GM19467 (cell line): ENCODE measurements at regions not wholly inside any gene's neighbourhood (a gene's known extent, or its start where the extent isn't known, plus 50 kb on each side); places are given as distances from the start of the nearest gene placed in this dataset.

Source experiments
- ATAC-seq: cut with Tn5 transposase; IDR thresholded peaks from one replicate; pipeline ENCODE4 v1.9.1; 2021; ENCODE audit warnings: mild to moderate bottlenecking, moderate library complexity; ENCODE audit not compliant: unreplicated experiment

DNA sequence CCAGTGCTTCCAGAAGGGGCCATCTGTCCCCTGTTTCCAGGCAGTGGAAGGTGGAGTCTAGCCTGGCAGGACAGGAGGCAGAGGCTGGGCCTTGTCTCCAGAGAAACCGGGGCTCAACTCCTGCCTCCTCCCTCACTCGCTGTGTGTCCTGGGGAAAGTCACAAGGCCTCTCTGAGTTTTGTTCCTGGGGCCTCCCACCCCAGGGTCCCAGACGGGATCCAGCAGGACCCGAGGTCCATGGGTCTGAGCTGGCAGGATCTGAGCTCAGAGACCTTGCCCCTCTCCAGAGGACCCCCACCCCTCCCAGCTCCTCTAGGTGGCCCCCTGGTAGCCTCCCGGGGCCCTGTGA, 72.2 kb upstream of the TAF1B start:
- no peak for ATAC-seq

DNA sequence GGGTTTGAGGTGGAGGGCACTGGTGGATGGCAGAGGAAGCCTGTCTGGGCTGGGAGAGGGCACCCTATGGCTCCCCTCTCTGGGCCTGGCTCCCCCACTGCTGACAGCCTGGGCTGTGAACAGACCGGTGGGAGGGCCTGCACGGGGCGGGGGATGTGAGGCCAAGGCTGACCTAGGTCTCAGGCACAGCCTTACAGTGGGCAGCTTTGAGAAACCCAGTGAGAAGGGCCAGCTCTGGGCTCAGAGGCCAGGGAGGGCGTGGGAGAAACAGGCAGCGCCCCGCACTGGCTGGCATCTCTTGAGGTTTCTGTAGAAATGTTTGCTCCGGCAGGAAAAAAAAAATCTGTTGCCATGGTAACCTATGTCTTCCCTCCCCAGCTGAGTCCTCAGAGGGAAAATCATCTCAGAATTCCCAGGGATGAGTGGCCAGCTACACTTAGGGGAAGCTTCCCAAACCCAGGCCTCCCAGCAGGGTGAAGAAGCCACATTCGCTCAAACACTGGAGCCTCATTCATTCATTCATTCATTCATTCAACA, 71.7 kb upstream of the TAF1B start:
- ATAC-seq: no peak

DNA sequence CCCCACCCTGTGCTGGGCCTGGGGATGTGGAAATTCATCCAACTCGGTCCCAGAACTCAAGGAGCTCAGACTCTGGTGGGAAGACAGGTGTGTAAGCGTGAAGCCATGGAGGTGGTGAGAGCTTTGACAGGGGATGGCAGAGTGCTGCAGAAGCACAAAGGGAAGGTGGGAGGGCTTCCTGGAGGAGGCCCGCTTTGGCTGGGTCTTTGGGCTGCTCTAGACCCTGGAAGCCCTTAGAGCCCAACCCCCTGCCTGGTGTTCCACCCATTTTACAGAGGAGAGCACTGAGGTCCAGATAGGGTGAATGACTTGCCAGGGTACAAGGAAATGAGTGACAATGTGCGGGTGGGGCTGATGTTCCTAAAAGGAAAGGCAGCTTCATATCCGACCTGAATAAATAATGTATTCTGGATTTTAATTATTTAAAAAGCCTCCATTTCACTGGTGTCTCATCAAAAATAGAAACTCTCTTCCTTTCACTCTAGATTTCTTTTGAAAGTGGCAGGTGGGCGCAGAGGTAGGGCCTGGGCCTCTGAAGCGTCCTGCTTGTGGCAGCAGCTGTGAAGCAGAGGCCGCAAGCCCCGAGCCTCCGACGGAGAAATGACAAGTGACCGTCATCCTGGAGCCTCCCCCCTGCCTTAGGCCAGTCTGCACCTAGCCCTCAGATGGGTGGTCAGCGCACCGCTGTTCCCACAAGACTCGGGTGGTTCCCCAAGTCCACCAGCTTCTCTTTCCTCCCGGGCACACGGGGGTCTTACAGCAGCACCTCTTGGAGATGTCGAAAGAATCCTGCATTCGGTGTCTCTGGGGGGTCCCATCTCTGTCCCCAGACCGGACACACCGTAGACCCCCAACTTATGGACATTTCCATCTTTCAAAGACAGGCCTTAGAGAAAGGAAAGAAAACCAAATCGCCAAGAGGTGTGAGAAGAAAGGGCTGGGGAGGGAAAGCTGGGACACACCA, 71.0 kb upstream of the TAF1B start:
- no peak for ATAC-seq

DNA sequence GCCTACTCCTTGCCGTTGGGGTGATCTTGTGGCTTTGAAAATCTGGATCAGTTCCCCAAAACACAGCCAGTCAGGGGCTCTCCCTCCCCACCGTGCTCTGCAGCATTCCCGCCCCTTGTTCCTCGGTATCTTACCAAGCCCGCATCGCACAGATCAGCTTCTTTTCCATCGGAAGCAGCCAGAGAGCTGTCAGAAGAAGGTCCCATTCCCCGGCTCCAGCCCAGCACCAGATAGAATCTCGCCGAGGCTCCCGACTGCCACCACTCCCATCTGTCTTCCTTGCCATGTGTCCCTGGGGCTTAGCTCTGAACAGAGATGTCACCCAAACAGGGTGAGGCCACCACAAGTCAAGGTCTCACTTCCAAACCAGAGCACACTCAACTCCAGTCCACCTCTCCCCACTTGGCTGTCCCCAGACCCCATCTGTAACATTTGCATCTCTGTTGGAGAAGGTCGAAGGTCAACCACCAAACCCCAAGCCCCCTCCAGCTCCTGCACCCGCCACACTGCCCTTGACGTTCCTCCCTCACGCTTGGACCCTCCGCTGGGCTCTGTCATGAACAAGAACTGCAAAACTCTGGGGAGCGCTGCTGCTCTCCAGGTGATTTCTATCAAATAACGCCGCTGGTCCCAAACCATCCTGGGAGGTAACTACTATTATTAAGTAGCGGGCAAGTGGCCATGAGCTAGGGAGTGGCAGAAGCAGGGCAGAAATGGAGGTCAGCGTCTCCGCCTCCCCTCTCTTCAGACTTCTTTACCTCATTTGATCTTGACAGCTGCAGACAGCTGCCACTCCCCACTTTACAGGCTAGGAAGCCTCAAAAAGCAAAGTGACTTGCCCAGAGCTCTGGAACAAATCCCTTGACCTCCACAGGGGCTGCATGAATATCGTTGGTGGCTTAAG, 70.0 kb upstream of the TAF1B start:
- no peak for ATAC-seq

DNA sequence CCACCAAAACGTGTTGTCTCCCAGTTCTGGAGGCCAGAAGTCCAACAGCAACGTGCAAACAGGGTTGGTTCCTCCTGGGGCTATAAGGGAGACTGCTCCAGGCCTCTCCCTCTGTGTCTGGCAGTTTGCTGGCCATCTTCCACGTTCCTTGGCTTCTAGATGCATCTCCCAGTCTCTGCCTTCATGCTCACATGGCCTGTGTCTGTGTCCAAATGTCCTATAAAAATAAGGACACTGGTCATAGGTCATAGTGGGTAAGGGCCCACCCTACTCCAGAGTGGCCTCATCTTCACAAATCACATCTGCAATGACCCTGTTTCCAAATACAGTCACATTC, 69.4 kb upstream of the TAF1B start:
- ATAC-seq: no peak

DNA sequence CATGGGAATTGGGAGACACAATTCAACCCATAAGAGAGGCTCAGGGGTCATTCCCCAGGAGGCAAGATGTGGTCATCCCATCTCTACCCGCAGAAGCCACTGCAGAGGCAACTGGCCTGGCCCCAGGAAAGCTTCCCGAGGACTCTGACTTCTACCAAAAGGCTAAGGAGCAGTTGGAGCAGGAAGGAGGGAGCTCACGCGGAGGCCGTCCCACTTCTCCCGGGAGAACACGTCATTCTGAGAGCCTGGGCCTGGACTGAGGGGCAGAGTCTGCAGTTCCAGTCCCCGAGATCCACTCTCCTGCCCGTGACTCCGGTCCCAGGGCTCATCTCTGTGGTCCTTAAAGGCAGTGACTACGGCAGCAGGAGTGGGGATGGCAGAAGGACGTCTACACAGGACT, 69.0 kb upstream of the TAF1B start:
- ATAC-seq: no peak

DNA sequence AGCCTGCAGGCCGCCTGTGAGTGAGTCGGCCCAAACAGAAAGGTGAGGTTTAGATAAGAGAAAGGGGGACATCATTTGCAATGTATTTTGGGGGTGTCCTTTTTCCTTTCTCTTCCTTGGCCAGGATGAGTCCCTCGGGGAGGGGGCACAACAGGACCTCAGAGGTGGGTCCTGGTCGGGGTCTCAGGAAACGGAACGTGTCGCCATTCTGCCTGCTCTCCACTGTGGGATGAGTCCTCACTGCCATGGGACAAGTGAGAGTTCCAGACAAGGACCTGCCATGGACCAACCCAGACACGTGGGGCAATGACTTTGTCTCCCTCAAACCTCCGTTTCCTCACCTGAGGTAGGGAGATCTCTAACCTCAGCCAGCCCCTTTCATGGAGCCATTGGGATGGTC, 67.9 kb upstream of the TAF1B start:
- no peak for ATAC-seq

DNA sequence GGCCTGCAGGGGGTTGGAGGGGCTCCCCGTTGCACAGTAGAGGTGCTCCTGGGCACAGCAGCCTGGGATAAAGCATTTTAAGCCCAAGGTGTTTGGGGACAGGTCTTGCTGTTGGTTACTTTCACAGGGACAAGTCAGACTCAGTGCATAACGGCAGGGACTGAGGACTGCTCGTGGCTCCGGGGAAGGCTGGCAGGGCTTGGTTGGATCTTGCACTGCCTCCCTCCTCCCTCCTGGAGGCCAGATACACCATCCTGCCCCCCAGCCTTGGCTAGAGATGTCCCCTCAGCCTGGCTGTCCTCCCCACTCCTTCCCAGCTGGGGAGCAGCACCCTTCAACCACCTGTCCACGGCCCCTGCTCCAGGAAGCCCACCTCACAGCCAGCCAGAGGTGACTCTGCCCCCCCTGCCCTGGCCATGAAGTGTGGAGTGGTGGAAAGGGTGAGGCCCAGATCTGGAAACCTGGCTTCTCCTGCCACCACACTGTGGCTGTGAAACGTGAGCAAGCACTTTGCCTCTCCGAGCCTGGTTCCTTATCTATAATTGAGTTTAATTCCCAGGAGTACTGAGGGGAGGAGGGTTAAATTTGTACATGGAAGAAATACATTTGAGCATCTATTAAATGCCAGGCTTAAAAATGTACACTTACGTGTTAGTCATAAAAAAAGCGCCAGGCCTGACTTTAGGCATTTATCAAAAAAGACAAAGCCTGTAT, 67.1 kb upstream of the TAF1B start:
- ATAC-seq: no peak

DNA sequence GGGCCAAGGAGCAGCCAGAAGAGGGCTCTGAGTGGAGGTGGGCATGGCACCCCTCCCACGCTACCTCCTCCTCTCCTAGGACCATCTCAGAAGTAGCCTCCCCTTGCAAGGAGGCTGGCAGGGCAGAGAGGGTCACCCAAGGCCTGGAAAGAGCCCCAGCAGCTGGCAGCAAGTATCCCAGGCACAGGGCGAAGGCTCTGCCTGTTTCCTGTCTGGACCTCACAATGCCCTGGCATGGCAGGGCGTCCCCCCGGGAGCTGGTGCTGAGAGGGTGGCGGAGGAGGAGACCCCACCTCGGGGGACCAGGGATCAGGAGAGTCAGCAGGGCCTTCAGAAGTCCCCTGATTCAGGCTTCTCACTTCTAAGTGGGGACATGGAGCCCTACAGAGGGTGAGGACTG, 66.2 kb upstream of the TAF1B start:
- no peak for ATAC-seq

DNA sequence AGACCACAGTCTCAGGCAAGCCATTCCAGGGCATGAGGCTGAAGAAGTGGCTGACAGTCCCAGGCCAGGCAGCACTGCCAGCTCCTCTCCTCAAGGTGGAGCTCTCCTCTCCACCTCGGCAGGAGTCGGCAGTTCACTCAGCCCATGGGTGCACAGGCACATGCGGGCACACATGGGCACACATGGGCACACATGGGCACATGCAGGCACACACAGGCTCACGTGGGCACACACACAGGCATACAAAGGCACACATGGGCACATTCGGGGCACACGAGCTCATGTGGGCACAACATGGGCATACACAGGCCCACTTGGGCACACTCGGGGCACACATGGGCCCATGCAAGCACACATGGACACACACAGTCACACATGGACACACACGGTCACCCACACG, 65.3 kb upstream of the TAF1B start:
- ATAC-seq: no peak

DNA sequence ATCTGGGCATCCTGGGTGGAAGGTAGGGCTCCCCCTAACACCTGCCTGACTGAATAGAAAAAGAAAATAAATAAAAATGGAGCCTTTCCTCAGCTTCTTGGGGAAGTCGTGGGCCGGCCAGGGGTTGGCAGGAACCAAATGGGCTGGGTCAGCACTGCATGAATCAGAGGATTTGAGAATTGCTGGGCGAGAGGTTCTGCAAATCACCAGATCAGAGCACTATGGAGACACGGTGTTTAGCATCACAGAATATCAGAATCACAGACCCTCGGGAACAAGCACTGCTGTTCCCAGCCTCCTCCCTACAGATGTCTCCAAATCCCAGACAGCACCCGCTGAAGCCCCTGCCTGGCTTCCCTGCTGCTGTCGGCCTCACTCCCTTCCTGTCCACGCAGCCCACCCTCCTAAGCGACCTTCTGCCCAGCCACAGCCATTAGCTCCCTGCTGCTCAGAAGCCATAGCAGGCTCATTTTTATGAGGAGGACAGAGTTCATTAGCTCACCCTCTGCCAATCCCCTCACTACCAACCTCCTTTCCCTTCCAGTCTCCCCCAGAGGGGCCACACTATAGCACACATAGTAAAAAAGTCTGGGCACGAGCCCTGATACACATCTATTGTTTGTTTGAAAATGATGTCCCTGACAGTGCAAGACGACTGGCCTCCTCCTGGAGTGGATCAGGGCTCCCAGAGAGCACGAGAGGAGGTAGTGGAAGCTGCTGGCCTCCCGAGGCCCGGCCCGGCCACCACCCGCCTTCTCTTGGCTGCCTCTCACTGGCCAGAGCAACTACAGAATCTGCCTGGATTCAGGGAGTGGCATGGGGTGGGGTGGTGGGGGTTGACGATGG, 64.6 kb upstream of the TAF1B start:
- ATAC-seq: no peak

DNA sequence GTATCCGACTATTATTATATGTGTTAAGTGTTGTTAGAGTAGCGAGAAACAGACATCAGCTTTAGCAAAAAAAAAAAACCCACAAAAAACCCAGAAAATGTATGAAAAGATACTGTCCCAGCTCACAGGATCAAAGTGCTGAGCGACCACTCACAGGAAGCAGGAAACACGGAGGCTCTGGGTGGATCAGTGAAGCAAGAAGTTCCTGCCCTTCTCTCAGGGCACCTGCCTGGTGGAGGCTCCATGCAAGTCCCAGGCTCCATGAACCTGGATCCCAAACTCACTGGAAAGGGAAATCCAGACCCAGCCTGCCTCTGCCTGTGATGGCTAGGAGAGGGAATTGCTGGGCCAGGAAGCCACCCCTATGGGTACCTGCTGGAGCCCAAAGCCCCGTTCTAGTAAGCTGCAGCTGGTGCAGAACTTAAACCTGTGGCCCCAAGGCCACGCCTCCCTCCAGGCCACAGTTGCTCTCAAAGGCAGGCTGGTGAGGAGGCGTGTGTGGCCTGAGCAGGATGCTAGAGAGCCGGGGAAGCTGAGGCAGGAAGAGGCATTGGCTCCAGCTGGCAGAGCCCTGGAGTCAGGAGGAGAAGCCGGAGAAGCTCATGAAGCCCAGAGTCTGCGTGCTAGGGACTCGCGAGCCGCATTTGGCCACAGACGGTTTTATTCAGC, 63.5 kb upstream of the TAF1B start:
- no peak for ATAC-seq

DNA sequence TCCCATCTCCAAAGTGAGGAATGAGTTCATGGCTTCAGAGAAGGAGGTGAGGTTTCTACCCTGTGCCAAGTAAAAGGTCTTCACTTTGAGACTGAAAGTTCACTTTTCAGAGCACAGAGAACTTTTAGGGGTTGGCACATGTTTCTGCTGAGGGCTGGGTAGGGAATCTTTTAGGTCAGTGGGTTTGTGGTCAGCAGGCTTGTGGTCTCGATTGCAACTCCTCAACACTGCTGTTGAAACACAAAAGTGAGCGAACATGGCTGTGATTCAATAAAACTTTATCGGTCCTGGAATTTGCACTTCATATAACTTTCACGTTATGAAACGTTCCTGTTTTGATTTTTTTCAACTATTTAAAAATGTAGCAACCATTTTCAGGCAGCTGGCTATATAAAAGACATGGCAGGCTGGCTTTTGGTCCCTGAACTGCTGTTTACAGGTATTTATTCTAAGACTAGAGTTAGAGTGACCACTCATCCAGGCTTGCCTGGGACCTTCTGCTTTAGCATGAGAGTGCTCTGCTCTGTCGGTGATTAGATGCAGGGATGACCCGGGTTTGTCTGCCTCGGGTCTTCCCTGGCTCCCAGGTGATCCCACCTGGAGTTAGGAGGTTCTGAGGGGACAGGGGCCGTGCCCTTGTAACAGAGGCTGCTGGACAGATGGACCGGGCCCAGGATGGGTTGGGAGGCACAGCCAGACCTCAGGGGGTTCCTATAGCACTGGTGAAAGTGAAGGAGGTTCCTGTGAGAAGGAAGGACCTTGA, 62.7 kb upstream of the TAF1B start:
- ATAC-seq: no peak

DNA sequence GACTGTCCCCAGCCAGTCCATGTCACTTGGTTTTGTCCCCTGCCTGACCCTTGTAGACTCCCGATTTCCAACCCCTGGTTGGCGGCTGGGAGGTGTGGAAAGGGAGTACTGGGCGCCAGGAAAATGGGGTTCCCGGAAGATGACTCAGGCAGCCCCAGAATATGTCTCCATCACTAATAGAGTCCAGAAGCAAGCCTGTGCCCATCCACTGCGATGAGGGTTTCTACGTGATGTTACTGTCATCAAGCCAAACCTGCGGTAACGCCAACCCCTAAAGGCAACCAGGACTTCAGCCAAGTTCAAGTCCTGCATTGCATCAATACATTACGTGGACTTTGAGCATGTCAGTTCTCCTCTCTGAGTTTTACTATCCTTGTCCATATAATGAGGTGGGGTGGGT, 62.0 kb upstream of the TAF1B start:
- ATAC-seq: no peak

DNA sequence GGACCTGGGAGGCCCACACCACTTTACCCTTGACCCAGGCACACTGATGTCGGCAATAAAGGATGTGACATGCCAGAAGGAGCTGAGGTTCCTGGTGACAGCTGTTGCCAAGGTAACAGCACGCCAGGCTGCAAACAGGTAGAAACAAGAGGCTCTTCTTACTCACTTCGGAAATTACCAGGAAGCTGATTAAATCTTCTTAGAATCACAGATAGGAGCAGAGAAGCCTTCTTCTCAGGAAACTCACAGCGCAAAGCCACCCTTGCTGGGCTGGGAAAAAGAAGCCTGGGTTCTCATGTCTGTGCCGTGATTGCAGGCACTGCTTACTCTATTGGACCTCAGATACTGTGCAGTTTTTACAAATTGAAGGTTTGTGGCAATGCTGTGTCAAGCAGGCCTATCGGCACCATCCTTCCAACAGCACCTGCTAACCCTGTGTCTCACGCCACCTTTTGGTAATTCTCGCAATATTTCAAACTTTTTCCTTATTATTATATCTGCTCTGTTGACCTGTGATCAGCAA, 61.0 kb upstream of the TAF1B start:
- ATAC-seq: no peak

DNA sequence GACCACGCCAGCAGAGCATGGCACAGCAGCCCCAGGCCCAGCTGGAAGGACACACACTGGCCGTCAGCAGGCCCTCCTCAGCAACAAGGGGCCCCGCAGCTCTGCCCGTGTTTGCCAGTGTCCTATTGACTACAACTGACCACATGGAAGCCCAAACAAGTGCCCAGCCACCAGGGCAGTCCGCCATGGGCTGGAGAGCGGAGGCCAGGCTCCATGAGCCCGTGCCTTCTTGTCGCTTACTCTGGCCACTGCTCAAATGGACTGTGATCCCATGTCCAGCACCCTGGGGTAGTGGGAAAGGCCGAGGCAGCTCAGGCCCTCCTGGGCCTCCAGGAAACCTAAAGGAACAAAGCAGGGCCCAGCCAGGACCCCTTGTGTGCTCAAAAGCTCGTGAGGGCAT, 53.9 kb upstream of the TAF1B start:
- no peak for ATAC-seq

DNA sequence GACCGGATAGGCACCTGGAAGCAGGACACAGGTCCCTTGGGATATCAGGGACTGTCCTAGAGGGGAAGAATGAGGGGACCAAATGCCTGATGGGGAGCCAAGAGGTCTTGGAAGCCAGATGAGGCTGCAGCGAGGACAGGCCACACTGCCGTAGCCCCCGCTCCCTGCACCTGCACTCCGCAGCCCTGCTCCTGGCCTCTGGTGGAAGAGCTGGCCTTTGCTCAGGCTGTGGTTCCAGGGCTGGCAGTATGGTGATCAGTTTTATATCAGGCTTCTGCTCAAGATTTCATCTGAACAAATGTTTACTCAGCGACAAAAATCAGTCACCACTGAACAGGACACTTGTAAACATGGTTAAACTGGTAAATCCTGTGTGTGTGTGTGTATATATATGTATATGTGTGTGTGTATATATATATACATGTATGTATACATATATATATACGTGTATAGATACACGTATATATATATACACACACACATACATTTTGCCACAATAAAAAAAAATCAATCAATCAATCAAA, 52.5 kb upstream of the TAF1B start:
- ATAC-seq: no peak

DNA sequence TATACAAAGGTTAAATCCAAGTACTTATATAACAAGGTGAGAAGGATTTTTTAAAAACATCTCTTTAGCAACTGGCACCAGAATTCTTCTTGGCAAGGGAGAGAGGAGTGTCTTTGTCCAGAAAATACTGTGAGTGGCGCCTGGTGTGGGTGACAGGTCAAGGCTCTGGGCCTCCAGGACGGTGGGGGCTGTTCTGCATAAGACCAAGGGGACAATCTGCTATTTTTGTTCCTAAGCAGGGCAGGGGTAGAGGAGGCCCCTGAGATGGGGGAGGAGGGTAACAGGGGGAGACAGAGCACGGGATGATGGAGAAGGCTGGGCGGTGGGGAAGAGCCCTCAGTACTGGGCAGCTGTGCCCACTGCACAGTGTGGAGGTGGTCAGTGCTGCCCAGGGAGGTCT, 51.6 kb upstream of the TAF1B start:
- no peak for ATAC-seq
